Type B pancreatic cell (in vitro differentiated cells): ENCODE measurements at regions not wholly inside any gene's neighbourhood (a gene's known extent, or its start where the extent isn't known, plus 50 kb on each side); places are given as distances from the start of the nearest gene placed in this dataset.

Experiments
- DNase-seq: peaks from one replicate; pipeline ENCODE4 v3.0.0; 2021; ENCODE audit warnings: mixed read lengths; ENCODE audit not compliant: unreplicated experiment; ENCODE audit errors: extremely low spot score
- H3K27ac Mint-ChIP-seq: 2 replicates; pipeline ENCODE4 v1.8.0; 2021; ENCODE audit warnings: mild to moderate bottlenecking, mixed read lengths
- H3K27me3 Mint-ChIP-seq: 2 replicates; pipeline ENCODE4 v1.8.0; 2021; ENCODE audit warnings: mixed read lengths
- H3K36me3 Mint-ChIP-seq: 2 replicates; pipeline ENCODE4 v1.8.0; 2021; ENCODE audit warnings: mixed read lengths
- H3K4me1 Mint-ChIP-seq: one replicate; pipeline ENCODE4 v1.8.0; 2021; ENCODE audit warnings: mixed read lengths; ENCODE audit not compliant: unreplicated experiment
- H3K4me3 Mint-ChIP-seq: 2 replicates; pipeline ENCODE4 v1.8.0; 2021; ENCODE audit warnings: mild to moderate bottlenecking, mixed read lengths
- H3K9me3 Mint-ChIP-seq: 2 replicates; pipeline ENCODE4 v1.8.0; 2021; ENCODE audit warnings: mixed read lengths
- TF ChIP-seq, protein P1 (sequence below): fragments of 200-600 bp; sonication (generic); conservative IDR thresholded peaks from 2 replicates; pipeline ENCODE4 v1.5.0; 2021; ENCODE audit warnings: antibody characterized with exemption, mild to moderate bottlenecking

DNA sequence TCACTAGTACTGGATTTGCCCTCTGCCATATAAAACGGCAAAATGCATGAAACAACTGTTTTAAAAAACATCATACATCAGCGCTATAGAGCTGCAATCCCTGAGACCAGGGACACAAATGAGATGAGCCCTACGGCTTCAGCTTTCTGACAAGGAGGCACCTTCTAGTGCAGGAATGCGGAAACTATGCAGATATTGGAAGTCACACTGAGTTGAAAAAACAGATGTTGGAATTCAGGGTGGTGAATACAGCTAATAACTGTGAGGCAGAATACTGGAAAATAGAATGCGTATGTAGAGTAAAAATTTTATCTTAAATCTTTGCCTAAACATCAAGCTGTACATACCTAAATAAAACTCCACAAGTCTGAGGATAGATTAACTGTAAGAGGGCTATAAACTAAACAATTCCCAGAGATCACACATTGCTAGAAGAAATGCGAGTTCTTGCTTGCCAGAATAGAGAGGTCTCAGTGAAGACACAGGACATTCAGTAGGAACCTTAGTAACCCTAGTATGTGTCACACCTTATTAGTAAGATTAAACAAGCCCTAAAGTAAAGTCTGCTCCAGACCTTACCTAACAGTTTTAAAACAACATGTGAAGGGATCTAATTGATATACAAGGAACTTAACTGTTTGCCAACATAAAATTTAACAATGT, 541.4 kb upstream of the DDX18 start:
- TF ChIP-seq, protein P1, sequence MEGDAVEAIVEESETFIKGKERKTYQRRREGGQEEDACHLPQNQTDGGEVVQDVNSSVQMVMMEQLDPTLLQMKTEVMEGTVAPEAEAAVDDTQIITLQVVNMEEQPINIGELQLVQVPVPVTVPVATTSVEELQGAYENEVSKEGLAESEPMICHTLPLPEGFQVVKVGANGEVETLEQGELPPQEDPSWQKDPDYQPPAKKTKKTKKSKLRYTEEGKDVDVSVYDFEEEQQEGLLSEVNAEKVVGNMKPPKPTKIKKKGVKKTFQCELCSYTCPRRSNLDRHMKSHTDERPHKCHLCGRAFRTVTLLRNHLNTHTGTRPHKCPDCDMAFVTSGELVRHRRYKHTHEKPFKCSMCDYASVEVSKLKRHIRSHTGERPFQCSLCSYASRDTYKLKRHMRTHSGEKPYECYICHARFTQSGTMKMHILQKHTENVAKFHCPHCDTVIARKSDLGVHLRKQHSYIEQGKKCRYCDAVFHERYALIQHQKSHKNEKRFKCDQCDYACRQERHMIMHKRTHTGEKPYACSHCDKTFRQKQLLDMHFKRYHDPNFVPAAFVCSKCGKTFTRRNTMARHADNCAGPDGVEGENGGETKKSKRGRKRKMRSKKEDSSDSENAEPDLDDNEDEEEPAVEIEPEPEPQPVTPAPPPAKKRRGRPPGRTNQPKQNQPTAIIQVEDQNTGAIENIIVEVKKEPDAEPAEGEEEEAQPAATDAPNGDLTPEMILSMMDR, result no peak
- no peak for DNase-seq
- Mint-ChIP-seq H3K27me3 (no peaks in the 10 kb centered on the region), H3K36me3 (no peaks in the 10 kb centered on the region), H3K9me3 (no peaks in the 10 kb centered on the region), H3K27ac (peak overlapping the region; percentile 64), H3K4me3 (peak overlapping the region; percentile 3), H3K4me1 (peaks cover 15% of the 10 kb centered on the region)

DNA sequence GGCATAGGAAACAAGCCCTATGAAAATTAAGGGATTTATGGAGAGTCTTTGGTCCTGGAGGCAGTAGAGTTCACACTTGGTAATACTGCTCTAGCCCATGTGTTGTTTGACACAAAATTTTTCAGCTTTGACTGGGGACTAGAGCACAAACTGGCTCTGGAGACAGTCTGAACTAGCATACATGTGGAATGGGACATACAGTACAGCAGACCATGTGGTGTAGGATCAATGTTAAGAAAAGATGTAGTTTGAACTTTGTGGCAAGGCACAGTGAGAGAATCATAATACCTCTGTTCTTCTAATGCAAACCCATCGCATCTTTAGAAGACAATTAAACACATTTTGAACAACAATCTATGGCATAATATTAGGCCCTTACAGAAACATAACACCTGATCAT, 521.5 kb upstream of the DDX18 start:
- Mint-ChIP-seq H3K36me3 (no peaks in the 10 kb centered on the region), H3K27ac (no peak overlapping the region), H3K9me3 (no peaks in the 10 kb centered on the region), H3K4me3 (no peak overlapping the region), H3K27me3 (no peaks in the 10 kb centered on the region), H3K4me1 (no peaks in the 10 kb centered on the region)
- TF ChIP-seq, protein P1, result no peak
- DNase-seq, result no peak

DNA sequence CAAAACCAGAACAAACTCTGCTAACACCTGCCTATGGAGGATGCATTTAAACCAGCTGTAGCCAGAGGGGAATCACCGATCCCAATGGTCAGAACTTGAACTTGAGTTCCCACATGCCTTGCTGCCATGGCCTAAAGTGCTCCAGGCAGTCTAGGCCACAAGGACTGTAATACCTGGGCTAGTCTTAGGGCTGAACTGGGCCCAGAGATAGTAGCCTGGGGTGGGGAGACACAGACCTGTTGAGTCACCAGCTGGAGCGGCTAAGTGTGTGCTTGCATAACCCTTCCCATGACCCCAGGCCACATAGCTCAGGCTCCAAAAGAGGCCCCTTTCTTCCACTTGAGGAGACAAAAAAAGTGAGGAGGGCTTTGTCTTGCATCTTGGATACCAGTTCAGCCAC, 515.0 kb upstream of the DDX18 start:
- Mint-ChIP-seq H3K36me3 (no peaks in the 10 kb centered on the region), H3K27me3 (no peaks in the 10 kb centered on the region), H3K9me3 (no peaks in the 10 kb centered on the region), H3K4me3 (no peak overlapping the region), H3K4me1 (no peaks in the 10 kb centered on the region), H3K27ac (no peak overlapping the region)
- no peak for DNase-seq
- TF ChIP-seq, protein P1, result no peak

DNA sequence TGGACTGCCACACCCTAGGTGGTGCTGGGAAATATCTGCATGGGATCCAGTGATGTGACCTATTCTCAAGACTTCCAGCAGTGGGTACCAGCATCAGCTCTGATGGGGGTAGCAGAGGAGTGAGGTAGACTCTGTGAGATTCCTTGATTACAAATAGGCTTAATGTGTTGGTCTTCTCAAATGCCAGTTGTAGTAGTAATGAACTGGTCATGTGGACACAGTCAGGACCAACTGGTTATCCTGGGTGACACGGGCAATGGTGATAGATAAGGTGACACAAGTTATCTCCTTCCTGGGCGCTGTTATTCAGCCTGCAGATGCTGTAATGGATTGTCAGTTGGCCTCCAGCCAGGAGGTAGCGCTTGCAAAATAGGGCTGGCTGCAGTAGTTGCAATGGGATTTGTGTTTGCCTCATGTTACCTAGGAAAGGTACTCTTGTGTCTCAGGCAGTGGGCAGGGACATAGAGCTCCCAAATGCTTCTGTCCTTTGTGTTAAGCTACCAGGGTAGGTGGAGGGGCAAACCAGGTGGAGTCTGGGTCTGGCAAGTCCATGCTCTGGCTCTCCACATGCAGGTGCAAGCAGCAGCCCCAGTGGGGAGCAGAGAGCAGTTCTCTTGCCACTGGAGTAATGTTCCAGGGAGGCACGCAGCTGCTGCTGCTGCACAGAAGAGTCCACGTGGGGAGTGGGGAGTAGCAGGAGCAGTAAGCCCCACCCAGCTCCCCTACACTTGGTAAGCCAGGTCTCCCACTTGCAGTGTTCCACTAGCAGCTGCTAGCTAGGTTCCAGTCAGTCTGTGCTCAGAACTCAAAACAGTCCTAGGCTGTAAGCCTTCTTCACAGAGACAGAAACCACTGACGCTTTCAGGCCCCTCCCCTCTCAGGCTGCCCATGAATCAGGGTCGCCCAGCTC, 505.4 kb upstream of the DDX18 start:
- TF ChIP-seq, protein P1, result no peak
- DNase-seq, result no peak
- Mint-ChIP-seq H3K9me3 (no peaks in the 10 kb centered on the region), H3K4me1 (no peaks in the 10 kb centered on the region), H3K36me3 (no peaks in the 10 kb centered on the region), H3K27me3 (no peaks in the 10 kb centered on the region), H3K27ac (no peak overlapping the region), H3K4me3 (no peak overlapping the region)

DNA sequence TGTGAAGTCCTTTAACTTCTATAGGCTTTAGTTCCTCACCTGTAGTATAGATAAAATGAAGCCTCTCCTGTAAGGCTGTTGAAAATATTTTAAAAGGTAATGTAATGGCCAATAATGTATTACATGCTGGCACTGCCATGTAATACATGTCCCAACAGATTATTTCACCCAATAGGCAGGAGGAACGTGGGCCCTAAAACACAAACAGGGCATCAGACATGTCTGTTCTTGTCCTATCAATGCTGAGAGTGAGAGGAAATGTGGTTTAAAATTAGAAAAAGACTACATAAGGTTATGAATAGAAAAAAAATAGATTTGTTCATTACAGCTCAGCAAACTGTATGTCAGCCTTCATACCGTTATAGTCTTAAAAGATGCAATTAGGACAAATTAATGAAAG, 492.7 kb upstream of the DDX18 start:
- Mint-ChIP-seq H3K9me3 (no peaks in the 10 kb centered on the region), H3K27ac (no peak overlapping the region), H3K27me3 (peaks cover 10% of the 10 kb centered on the region), H3K4me1 (peaks cover 5% of the 10 kb centered on the region), H3K36me3 (no peaks in the 10 kb centered on the region), H3K4me3 (no peak overlapping the region)
- TF ChIP-seq, protein P1, result no peak
- DNase-seq, result no peak
